ENCODE measurements at regions not wholly inside any gene's neighbourhood (a gene's known extent, or its start where the extent isn't known, plus 50 kb on each side); places are given as distances from the start of the nearest gene placed in this dataset.

- TF ChIP-seq ZNF462 (CRISPR knock-in tag; IDR thresholded peaks at IDR 0.05) = no peak
- no peak for TF ChIP-seq ETS1 (IDR thresholded peaks at IDR 0.05)
- TF ChIP-seq NANOG (IDR thresholded peaks at IDR 0.05; ENCODE audit: borderline replicate concordance) = no peak
- no peak for TF ChIP-seq ZNF331 (CRISPR knock-in tag; IDR thresholded peaks at IDR 0.05; ENCODE audit: low read depth)
- no peak for TF ChIP-seq STAT1 (IDR thresholded peaks at IDR 0.05; ENCODE audit: unreplicated experiment)
- TF ChIP-seq REST (IDR thresholded peaks at IDR 0.05; ENCODE audit: unreplicated experiment) = no peak
Measured at GRCh38 chr14:65310568-65310967, 102.0 kb upstream of the FUT8 start (continued).

All from GM23338 (cell line).